ENCODE measurements at regions not wholly inside any gene's neighbourhood (a gene's known extent, or its start where the extent isn't known, plus 50 kb on each side); places are given as distances from the start of the nearest gene placed in this dataset.

DNA sequence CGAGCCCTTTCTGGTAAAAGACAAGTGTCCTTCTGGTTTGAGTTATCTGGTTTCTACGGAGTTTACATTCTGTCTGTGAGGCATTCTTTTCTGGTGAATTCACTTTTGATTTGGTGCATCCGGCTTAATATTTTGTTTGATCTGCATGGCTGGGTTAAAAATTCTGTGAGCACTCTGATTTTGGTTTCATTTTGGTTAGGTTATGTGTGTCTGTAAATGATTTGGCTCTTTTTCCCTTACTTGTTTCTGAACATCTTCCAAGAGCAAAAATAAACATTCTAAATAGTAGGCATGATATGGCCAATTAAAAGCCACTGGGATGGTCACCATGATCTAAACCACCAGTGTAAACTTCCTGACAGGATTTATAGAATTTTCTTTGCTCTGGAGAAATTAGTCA is 85.7 kb upstream of the PTPN13 start:
- TF ChIP-seq, protein P1, sequence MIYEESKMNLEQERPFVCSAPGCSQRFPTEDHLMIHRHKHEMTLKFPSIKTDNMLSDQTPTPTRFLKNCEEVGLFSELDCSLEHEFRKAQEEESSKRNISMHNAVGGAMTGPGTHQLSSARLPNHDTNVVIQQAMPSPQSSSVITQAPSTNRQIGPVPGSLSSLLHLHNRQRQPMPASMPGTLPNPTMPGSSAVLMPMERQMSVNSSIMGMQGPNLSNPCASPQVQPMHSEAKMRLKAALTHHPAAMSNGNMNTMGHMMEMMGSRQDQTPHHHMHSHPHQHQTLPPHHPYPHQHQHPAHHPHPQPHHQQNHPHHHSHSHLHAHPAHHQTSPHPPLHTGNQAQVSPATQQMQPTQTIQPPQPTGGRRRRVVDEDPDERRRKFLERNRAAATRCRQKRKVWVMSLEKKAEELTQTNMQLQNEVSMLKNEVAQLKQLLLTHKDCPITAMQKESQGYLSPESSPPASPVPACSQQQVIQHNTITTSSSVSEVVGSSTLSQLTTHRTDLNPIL (CRISPR knock-in tag; IDR thresholded peaks at IDR 0.05; ENCODE audit: low read depth): no peak
- TF ChIP-seq ESRRG (CRISPR knock-in tag; IDR thresholded peaks at IDR 0.05): no peak
- TF ChIP-seq SNAI2 (CRISPR knock-in tag; IDR thresholded peaks at IDR 0.05): no peak
- TF ChIP-seq ZC3H10 (CRISPR knock-in tag; IDR thresholded peaks at IDR 0.05): no peak
- no peak for TF ChIP-seq ARNTL (CRISPR knock-in tag; IDR thresholded peaks at IDR 0.05; ENCODE audit: borderline replicate concordance, low read depth)
- TF ChIP-seq, protein P2, sequence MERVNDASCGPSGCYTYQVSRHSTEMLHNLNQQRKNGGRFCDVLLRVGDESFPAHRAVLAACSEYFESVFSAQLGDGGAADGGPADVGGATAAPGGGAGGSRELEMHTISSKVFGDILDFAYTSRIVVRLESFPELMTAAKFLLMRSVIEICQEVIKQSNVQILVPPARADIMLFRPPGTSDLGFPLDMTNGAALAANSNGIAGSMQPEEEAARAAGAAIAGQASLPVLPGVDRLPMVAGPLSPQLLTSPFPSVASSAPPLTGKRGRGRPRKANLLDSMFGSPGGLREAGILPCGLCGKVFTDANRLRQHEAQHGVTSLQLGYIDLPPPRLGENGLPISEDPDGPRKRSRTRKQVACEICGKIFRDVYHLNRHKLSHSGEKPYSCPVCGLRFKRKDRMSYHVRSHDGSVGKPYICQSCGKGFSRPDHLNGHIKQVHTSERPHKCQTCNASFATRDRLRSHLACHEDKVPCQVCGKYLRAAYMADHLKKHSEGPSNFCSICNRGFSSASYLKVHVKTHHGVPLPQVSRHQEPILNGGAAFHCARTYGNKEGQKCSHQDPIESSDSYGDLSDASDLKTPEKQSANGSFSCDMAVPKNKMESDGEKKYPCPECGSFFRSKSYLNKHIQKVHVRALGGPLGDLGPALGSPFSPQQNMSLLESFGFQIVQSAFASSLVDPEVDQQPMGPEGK (CRISPR knock-in tag; IDR thresholded peaks at IDR 0.05; ENCODE audit: borderline replicate concordance): no peak
- TF ChIP-seq CSDC2 (CRISPR knock-in tag; IDR thresholded peaks at IDR 0.05): no peak
- TF ChIP-seq ZFP30 (CRISPR knock-in tag; IDR thresholded peaks at IDR 0.05): no peak
- TF ChIP-seq ZNF565 (CRISPR knock-in tag; conservative IDR thresholded peaks at IDR 0.05; ENCODE audit: low read depth): no peak
- no peak for TF ChIP-seq ISL1 (CRISPR knock-in tag; IDR thresholded peaks at IDR 0.05)
- no peak for TF ChIP-seq BACH2 (CRISPR knock-in tag; IDR thresholded peaks at IDR 0.05; ENCODE audit: borderline replicate concordance)
- TF ChIP-seq, protein P3, sequence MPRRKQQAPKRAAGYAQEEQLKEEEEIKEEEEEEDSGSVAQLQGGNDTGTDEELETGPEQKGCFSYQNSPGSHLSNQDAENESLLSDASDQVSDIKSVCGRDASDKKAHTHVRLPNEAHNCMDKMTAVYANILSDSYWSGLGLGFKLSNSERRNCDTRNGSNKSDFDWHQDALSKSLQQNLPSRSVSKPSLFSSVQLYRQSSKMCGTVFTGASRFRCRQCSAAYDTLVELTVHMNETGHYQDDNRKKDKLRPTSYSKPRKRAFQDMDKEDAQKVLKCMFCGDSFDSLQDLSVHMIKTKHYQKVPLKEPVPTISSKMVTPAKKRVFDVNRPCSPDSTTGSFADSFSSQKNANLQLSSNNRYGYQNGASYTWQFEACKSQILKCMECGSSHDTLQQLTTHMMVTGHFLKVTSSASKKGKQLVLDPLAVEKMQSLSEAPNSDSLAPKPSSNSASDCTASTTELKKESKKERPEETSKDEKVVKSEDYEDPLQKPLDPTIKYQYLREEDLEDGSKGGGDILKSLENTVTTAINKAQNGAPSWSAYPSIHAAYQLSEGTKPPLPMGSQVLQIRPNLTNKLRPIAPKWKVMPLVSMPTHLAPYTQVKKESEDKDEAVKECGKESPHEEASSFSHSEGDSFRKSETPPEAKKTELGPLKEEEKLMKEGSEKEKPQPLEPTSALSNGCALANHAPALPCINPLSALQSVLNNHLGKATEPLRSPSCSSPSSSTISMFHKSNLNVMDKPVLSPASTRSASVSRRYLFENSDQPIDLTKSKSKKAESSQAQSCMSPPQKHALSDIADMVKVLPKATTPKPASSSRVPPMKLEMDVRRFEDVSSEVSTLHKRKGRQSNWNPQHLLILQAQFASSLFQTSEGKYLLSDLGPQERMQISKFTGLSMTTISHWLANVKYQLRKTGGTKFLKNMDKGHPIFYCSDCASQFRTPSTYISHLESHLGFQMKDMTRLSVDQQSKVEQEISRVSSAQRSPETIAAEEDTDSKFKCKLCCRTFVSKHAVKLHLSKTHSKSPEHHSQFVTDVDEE (CRISPR knock-in tag; IDR thresholded peaks at IDR 0.05): no peak
